Astrocyte of the spinal cord (primary cell): ENCODE measurements at regions not wholly inside any gene's neighbourhood (a gene's known extent, or its start where the extent isn't known, plus 50 kb on each side); places are given as distances from the start of the nearest gene placed in this dataset.

Experiments
- DNase-seq: peaks from one replicate; pipeline ENCODE4 v3.0.0; 2011; ENCODE audit warnings: low read depth, low spot score
- H3K4me3 ChIP-seq: 2 replicates; pipeline ENCODE4 v1.5.1; 2011; ENCODE audit warnings: low read depth, mild to moderate bottlenecking, low read length, moderate library complexity
- CTCF ChIP-seq: IDR thresholded peaks from 2 replicates; pipeline ENCODE4 v1.5.1; 2012; ENCODE audit warnings: low read depth, mild to moderate bottlenecking, low read length, inconsistent platforms
- in situ Hi-C: cut with HindIII; loops from 2 replicates; pipeline ENCODE4 v1.10.0; 2017; ENCODE audit warnings: low sequenced_read_pairs

DNA sequence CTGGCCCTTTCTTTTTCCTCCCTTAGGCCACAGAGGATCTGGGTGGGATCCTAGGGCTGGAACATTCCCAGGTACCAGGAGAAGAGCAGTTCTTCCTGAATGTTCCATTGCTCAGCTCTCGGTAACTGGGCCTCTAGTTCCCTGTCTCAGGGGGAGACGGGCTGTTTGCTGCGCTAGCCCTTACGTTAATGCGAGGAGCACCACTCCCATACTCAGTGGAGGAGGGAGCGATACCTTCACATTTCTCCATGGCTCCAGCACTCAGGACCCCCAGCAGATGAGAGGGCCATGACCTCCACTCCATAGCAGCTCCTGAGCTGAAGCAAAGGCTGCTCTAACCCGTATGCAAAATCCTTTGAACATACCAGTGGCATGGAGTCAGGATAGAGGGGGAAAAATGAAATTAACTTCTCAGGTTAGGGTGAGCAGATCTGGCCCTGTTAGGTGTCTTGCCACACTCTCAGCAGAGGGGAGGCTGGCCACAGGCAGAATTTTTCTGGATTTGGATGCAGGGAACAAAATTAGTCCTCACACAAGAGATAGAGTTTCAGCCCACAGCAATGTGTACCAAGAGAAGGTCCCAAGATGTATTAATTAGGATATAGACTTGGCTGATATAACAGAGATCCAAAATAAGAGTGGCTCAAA is 206.7 kb downstream of the ZFP36L2 start:
- TF ChIP-seq CTCF = no peak
- no peak overlapping the region for H3K4me3 ChIP-seq
- no peak for DNase-seq
- in situ Hi-C loops = no loop called here

- in situ Hi-C loops = no loop called here
Measured at GRCh38 chr2:43019025-43019367, 207.4 kb downstream of the ZFP36L2 start.

DNA sequence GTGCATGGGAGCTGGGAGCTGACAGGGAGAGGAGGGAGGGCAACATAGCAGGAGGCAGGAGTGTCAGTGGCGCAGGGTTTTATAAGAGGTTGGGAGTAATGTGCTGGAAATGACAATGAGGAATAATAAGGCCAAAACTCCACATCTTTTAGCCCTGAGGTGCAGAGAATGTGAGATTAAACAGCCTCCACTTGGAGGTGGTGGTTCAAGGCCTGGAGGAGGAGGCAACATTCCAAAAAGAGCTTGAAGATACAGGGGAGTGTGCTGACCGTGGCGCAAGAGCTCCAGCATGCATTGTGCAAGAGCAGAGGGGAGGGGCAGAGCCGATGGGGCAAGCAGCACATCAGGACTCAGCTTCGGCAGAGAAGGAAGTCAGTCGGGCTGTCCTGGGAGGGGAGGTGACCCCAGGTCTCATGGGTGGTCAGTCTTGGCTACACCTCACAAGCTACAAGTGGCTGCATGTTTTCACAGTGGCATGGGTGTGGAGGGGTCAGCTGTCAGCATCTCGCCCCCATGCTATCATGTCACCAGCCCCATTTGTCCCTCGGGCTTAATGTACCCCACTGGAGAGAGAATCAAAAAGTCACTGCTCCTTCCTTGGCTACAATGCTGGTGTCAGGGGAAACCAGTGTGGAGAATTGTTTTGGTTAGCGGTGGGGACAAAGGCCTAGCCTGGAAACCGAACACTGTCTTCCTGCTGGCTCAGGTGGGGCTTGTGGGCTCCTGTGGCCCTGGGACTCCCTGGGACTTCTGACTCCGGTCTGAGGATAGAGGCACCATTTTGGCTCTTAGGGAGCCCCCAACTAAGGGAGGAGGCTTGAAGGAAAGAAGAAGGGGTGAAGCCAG is 208.0 kb downstream of the ZFP36L2 start:
- DNase-seq = no peak
- no peak for TF ChIP-seq CTCF
- in situ Hi-C loops = no loop called here
- no peak overlapping the region for H3K4me3 ChIP-seq

More at GRCh38 chr2:43019025-43019367, 207.4 kb downstream of the ZFP36L2 start:
- no peak for DNase-seq
- H3K4me3 ChIP-seq = no peak overlapping the region
- TF ChIP-seq CTCF = no peak

DNA sequence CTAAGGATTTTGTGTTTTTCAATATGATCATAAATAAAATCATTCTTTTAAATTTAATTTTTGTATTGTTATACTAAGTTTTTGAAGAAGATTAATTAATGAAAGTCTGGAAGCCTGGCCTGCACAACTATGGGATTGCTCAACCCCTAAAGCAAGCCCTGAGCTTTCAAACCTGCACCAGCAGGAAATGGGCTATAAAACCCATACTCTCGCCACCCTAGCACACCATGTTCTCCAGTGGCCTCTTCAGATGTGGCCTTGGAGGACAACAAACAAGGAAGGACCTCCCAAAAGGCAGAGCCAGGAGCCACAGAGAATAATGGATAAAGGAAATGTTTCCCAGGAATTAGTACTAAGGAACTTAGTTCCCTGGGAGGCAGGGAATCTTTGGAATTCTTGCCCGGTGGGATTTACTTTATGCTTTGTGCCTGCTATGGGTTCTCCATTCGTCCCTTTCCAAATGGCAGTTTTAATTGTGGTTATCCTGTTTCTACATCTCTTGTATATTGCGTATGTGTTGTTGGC is 212.5 kb downstream of the ZFP36L2 start:
- no peak for DNase-seq
- H3K4me3 ChIP-seq = no peak overlapping the region
- in situ Hi-C loops = no loop called here
- TF ChIP-seq CTCF = no peak

GRCh38 chr2:43012966-43013365 is 213.4 kb downstream of the ZFP36L2 start:
- TF ChIP-seq CTCF = no peak
- DNase-seq = no peak
- H3K4me3 ChIP-seq = no peak overlapping the region
- in situ Hi-C loops = no loop called here

DNA sequence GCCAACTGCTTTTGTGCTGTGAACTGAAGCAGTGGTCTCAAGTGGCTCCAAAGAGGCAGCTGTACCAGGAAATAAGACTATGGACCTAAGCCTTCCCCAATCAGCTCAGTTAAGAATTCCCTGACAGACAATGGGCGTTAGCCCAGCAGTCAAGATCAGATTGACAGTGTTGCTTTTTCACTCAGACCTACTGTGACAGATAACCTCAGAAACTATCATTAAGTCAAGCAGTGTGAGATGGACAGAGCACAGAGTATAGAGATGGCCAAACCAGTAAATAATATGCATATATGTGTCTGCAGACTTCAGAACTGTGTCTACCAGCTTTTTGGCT is 215.3 kb downstream of the ZFP36L2 start:
- no peak for TF ChIP-seq CTCF
- in situ Hi-C loops = no loop called here
- no peak for DNase-seq
- H3K4me3 ChIP-seq = no peak overlapping the region
